ENCODE measurements at regions not wholly inside any gene's neighbourhood (a gene's known extent, or its start where the extent isn't known, plus 50 kb on each side); places are given as distances from the start of the nearest gene placed in this dataset.

GRCh38 chr1:38297842-38298241, 251.2 kb upstream of the POU3F1 start:
- 59% methylated on average over 5 of the region's 5 CpGs for WGBS
- H3K4me1 ChIP-seq (ENCODE audit: insufficient read depth): no peaks in the 10 kb centered on the region
- no peak overlapping the region for H3K4me3 ChIP-seq (ENCODE audit: low read depth, low read length)
- H3K36me3 ChIP-seq (ENCODE audit: insufficient read depth): no peaks in the 10 kb centered on the region
- no peak overlapping the region for H3K27ac ChIP-seq (ENCODE audit: low read depth)
- DNase-seq (ENCODE audit: extremely low spot score): no peak

DNA sequence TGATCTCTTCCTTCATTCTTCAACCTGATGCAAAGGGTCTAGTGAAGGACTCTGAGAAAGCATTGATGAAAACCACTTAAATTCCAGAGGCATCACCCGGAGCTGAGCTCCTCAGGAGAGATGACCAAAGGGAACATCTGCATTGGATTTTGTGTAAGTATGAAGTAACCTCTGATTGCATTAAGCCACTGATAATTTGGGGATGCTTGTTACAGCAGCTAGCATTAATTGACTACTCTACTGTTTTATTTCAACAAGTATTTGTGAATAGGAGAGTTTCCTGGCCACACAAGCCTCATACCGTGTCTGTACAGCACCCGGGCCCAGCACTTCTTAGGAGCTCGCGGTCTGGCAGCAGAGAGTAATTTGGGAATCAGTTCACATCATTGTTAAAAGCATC, 250.7 kb upstream of the POU3F1 start:
- no peak for DNase-seq (ENCODE audit: extremely low spot score)
- H3K27ac ChIP-seq (ENCODE audit: low read depth): no peak overlapping the region
- no peaks in the 10 kb centered on the region for H3K4me1 ChIP-seq (ENCODE audit: insufficient read depth)
- no peak overlapping the region for H3K4me3 ChIP-seq (ENCODE audit: low read depth, low read length)
- 92% methylated on average over 5 of the region's 5 CpGs for WGBS
- H3K36me3 ChIP-seq (ENCODE audit: insufficient read depth): no peaks in the 10 kb centered on the region

DNA sequence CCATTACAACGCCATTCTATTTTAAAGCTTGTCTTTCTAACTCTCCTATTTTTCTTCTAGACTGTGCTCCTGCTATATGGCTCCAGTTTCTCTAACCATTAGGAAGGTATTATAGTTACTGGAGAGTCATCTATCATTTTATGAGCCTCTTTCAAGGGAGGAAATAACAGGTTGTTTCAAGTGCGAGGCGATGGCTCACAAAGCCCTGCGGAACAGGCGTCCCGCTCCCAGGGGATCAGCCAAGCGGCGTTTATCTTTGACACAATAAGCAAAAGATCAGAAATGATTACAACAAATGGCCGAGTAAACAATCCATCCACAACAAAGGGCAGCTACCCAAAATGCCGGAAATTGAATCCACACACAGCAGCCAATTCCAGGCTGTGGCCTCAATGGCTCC, 249.5 kb upstream of the POU3F1 start:
- H3K36me3 ChIP-seq (ENCODE audit: insufficient read depth): no peaks in the 10 kb centered on the region

DNA sequence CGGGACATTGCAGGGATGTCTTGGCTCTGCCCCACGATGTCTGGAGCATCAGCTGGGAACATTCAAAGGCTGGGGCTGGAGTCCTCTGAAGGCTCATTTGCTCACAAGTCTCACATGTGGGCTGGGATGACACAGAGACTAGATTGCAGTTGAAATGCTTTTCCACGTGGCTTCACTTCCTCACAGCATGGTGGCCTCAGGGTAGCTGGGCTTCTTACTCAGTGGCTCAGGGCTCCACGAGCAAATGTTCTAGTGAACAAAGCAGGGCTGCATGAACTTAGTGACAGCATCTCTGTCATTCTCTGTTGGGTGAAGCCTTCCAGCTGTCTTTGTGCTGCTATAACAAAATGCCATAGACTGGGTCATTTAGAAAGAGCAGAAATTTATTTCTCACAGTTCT, 247.0 kb upstream of the POU3F1 start:
- no peaks in the 10 kb centered on the region for H3K4me1 ChIP-seq (ENCODE audit: insufficient read depth)

More for the DNA sequence above, 249.5 kb upstream of the POU3F1 start:
- Histone ChIP-seq H3K27ac (ENCODE audit: low read depth) (no peak overlapping the region), H3K4me1 (ENCODE audit: insufficient read depth) (no peaks in the 10 kb centered on the region), H3K4me3 (ENCODE audit: low read depth, low read length) (no peak overlapping the region)
- WGBS: 28% methylated on average over 10 of the region's 10 CpGs
- no peak for DNase-seq (ENCODE audit: extremely low spot score)

GRCh38 chr1:38292969-38293368, 246.4 kb upstream of the POU3F1 start:
- DNase-seq (ENCODE audit: extremely low spot score): no peak
- Histone ChIP-seq H3K27ac (ENCODE audit: low read depth) (no peak overlapping the region), H3K4me1 (ENCODE audit: insufficient read depth) (no peaks in the 10 kb centered on the region), H3K4me3 (ENCODE audit: low read depth, low read length) (no peak overlapping the region), H3K36me3 (ENCODE audit: insufficient read depth) (no peaks in the 10 kb centered on the region)
- WGBS: 69% methylated on average over 3 of the region's 3 CpGs

More for the DNA sequence above, 247.0 kb upstream of the POU3F1 start:
- WGBS: 50% methylated on average over 4 of the region's 4 CpGs
- Histone ChIP-seq H3K4me3 (ENCODE audit: low read depth, low read length) (no peak overlapping the region), H3K27ac (ENCODE audit: low read depth) (no peak overlapping the region), H3K36me3 (ENCODE audit: insufficient read depth) (no peaks in the 10 kb centered on the region)
- DNase-seq (ENCODE audit: extremely low spot score): no peak

GRCh38 chr1:38291906-38292521, 245.4 kb upstream of the POU3F1 start:
- Histone ChIP-seq H3K36me3 (ENCODE audit: insufficient read depth) (no peaks in the 10 kb centered on the region), H3K4me1 (ENCODE audit: insufficient read depth) (no peaks in the 10 kb centered on the region), H3K27ac (ENCODE audit: low read depth) (no peak overlapping the region), H3K4me3 (ENCODE audit: low read depth, low read length) (no peak overlapping the region)
- 9% methylated on average over 26 of the region's 26 CpGs for WGBS
- no peak for DNase-seq (ENCODE audit: extremely low spot score)

DNA sequence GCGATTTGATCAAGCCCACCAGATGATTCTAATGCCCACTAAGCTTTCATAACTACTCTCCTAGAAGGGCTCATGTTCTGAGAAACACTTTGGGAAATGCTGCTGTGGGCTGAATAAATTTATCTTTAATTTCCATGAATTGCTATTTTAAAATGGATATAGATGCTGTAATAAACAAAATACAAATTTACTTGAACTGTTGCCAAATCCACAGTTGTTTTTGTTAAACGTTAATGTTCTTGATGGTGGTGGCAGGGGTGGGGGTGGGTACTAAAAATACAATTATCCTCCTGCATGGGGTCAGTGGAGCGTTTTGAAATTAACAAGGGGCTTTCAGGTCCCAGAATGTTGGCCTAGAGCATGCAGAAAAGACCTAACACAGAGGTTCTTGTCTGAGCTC, 244.7 kb upstream of the POU3F1 start:
- no peak for DNase-seq (ENCODE audit: extremely low spot score)
- H3K36me3 ChIP-seq (ENCODE audit: insufficient read depth): no peaks in the 10 kb centered on the region
- 35% methylated on average over 3 of the region's 3 CpGs for WGBS
- no peaks in the 10 kb centered on the region for H3K4me1 ChIP-seq (ENCODE audit: insufficient read depth)
- no peak overlapping the region for H3K27ac ChIP-seq (ENCODE audit: low read depth)
- H3K4me3 ChIP-seq (ENCODE audit: low read depth, low read length): no peak overlapping the region

DNA sequence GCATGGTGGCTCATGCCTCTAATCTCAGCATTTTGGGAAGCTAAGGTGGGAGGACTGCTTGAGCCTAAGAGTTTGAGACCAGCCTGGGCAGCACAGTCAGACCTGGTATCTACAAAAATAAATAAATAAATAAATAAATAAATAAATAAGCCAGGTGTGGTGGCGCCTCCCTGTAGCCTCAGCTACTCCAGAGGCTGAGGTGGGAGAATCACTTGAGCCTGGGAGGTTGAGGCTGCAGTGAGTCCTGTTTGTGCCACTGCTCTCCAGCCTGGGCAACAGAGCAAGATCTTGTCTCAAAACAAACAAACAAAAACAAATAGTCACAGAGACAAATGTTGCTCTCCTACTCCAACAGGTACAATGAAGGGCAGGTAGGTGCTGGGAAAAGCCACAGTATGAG, 242.4 kb upstream of the POU3F1 start:
- H3K27ac ChIP-seq (ENCODE audit: low read depth): no peak overlapping the region
- 92% methylated on average over 1 of the region's 1 CpG for WGBS
- no peak for DNase-seq (ENCODE audit: extremely low spot score)
- no peaks in the 10 kb centered on the region for H3K4me1 ChIP-seq (ENCODE audit: insufficient read depth)
- no peak overlapping the region for H3K4me3 ChIP-seq (ENCODE audit: low read depth, low read length)
- no peaks in the 10 kb centered on the region for H3K36me3 ChIP-seq (ENCODE audit: insufficient read depth)

DNA sequence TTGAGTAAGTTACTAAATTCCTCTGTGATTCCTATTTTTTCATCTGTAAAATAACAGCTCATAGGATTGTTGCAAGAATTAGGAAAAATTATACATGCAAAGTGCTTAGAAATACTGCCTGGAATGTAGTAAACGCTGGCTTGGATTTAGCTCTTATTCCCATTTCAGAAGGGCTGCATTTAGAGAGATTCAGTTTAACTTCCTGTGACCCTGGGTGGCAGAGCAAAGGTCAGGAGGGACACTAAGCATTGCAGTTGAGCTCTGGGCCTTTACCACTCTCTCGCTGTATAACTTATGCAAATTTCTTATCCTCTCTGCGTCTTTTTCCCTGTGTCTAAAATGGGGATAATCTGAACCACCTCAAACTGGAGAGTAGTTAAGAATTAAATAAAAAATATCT, 241.0 kb upstream of the POU3F1 start:
- no peaks in the 10 kb centered on the region for H3K36me3 ChIP-seq (ENCODE audit: insufficient read depth)
- no peaks in the 10 kb centered on the region for H3K4me1 ChIP-seq (ENCODE audit: insufficient read depth)
- DNase-seq (ENCODE audit: extremely low spot score): no peak
- no peak overlapping the region for H3K27ac ChIP-seq (ENCODE audit: low read depth)
- WGBS: 68% methylated on average over 3 of the region's 3 CpGs
- no peak overlapping the region for H3K4me3 ChIP-seq (ENCODE audit: low read depth, low read length)

- WGBS: 84% methylated on average over 2 of the region's 2 CpGs
- H3K27ac ChIP-seq (ENCODE audit: low read depth): no peak overlapping the region
- no peaks in the 10 kb centered on the region for H3K36me3 ChIP-seq (ENCODE audit: insufficient read depth)
- no peak overlapping the region for H3K4me3 ChIP-seq (ENCODE audit: low read depth, low read length)
- H3K4me1 ChIP-seq (ENCODE audit: insufficient read depth): no peaks in the 10 kb centered on the region
- DNase-seq (ENCODE audit: extremely low spot score): no peak
These were observed 240.4 kb upstream of the POU3F1 start for GRCh38 chr1:38287036-38287435.

GRCh38 chr1:38285807-38286530, 239.4 kb upstream of the POU3F1 start:
- 43% methylated on average over 12 of the region's 12 CpGs for WGBS
- DNase-seq (ENCODE audit: extremely low spot score): no peak
- no peaks in the 10 kb centered on the region for H3K4me1 ChIP-seq (ENCODE audit: insufficient read depth)

DNA sequence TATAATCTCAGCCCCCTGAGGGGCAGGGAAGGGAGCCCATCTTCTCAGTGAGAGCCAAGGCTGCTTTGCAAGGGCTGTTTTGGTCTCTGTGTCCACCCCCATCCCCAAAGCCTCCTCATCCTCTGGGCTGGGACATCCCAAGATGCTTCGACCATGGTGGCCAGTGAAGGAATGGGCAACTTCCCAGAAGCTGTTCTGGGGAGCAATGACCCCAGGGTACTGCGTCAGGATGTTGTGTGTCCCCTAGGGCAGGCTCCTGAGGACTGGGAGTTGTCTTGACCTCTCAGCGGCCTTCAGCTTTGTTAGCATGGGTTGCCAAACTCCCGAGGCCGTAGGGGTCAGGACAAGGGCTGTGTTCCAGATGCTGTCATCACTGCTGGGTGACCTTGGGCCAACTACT, 238.4 kb upstream of the POU3F1 start:
- 69% methylated on average over 5 of the region's 5 CpGs for WGBS

More at GRCh38 chr1:38285807-38286530, 239.4 kb upstream of the POU3F1 start:
- Histone ChIP-seq H3K36me3 (ENCODE audit: insufficient read depth) (no peaks in the 10 kb centered on the region), H3K4me3 (ENCODE audit: low read depth, low read length) (no peak overlapping the region), H3K27ac (ENCODE audit: low read depth) (no peak overlapping the region)

GRCh38 chr1:38283696-38284470, 237.3 kb upstream of the POU3F1 start:
- Histone ChIP-seq H3K27ac (ENCODE audit: low read depth) (no peak overlapping the region), H3K4me1 (ENCODE audit: insufficient read depth) (no peaks in the 10 kb centered on the region), H3K4me3 (ENCODE audit: low read depth, low read length) (no peak overlapping the region), H3K36me3 (ENCODE audit: insufficient read depth) (no peaks in the 10 kb centered on the region)
- DNase-seq (ENCODE audit: extremely low spot score): no peak
- WGBS: 66% methylated on average over 14 of the region's 14 CpGs

More for the DNA sequence above, 238.4 kb upstream of the POU3F1 start:
- DNase-seq (ENCODE audit: extremely low spot score): no peak
- H3K4me1 ChIP-seq (ENCODE audit: insufficient read depth): no peaks in the 10 kb centered on the region
- H3K27ac ChIP-seq (ENCODE audit: low read depth): no peak overlapping the region
- no peak overlapping the region for H3K4me3 ChIP-seq (ENCODE audit: low read depth, low read length)
- no peaks in the 10 kb centered on the region for H3K36me3 ChIP-seq (ENCODE audit: insufficient read depth)

- Histone ChIP-seq H3K4me1 (ENCODE audit: insufficient read depth) (no peaks in the 10 kb centered on the region), H3K4me3 (ENCODE audit: low read depth, low read length) (no peak overlapping the region), H3K27ac (ENCODE audit: low read depth) (no peak overlapping the region), H3K36me3 (ENCODE audit: insufficient read depth) (no peaks in the 10 kb centered on the region)
- DNase-seq (ENCODE audit: extremely low spot score): no peak
These were observed 232.6 kb upstream of the POU3F1 start for GRCh38 chr1:38279148-38279547.

All from urinary bladder (tissue), 3 donors.